Osteoblast (primary cell): ENCODE measurements at regions not wholly inside any gene's neighbourhood (a gene's known extent, or its start where the extent isn't known, plus 50 kb on each side); places are given as distances from the start of the nearest gene placed in this dataset.

Experiments used
- DNase-seq: peaks from one replicate; pipeline ENCODE4 v3.0.0; 2011; ENCODE audit warnings: low spot score, mixed read lengths; ENCODE audit not compliant: insufficient read length; ENCODE audit errors: missing footprints
- H2AFZ ChIP-seq: 2 replicates; pipeline ENCODE4 v1.6.0; 2011; ENCODE audit warnings: mild to moderate bottlenecking, low read length
- H3K27ac ChIP-seq: 2 replicates; pipeline ENCODE4 v1.5.1; 2011; ENCODE audit warnings: mild to moderate bottlenecking, low read depth, low read length, moderate library complexity
- H3K27me3 ChIP-seq: 2 replicates; pipeline ENCODE4 v1.6.0; 2012; ENCODE audit warnings: mild to moderate bottlenecking, control low read depth, inconsistent platforms, low read length, moderate library complexity; ENCODE audit not compliant: insufficient read depth
- H3K36me3 ChIP-seq: 2 replicates; pipeline ENCODE4 v1.5.1; 2011; ENCODE audit warnings: mild to moderate bottlenecking, low read length, control low read depth, moderate library complexity; ENCODE audit not compliant: insufficient read depth
- H3K4me1 ChIP-seq: 2 replicates; pipeline ENCODE4 v1.5.1; 2011; ENCODE audit warnings: mild to moderate bottlenecking, low read length, control low read depth, moderate library complexity; ENCODE audit not compliant: insufficient read depth
- H3K4me2 ChIP-seq: 2 replicates; pipeline ENCODE4 v1.6.0; 2011; ENCODE audit warnings: mild to moderate bottlenecking, low read length; ENCODE audit not compliant: insufficient read depth
- H3K4me3 ChIP-seq: fragments of 200-600 bp; sonication (generic); 3 replicates; pipeline ENCODE4 v1.5.1; 2012; ENCODE audit warnings: mild to moderate bottlenecking, low read length, inconsistent platforms; ENCODE audit not compliant: insufficient read depth
- H3K79me2 ChIP-seq: 2 replicates; pipeline ENCODE4 v1.6.0; 2012; ENCODE audit warnings: mild to moderate bottlenecking, low read length, control low read depth, inconsistent platforms; ENCODE audit not compliant: insufficient read depth
- H3K9me3 ChIP-seq: 2 replicates; pipeline ENCODE4 v1.5.1; 2011; ENCODE audit warnings: low read depth, low read length, control low read depth
- H4K20me1 ChIP-seq: 2 replicates; pipeline ENCODE4 v1.6.0; 2012; ENCODE audit warnings: mild to moderate bottlenecking, low read length, control low read depth; ENCODE audit not compliant: insufficient read depth
- CTCF ChIP-seq: IDR thresholded peaks from 2 replicates; pipeline ENCODE4 v1.5.1; 2011; ENCODE audit warnings: mild to moderate bottlenecking, low read depth, low read length, moderate library complexity; ENCODE audit errors: extremely low read depth

DNA sequence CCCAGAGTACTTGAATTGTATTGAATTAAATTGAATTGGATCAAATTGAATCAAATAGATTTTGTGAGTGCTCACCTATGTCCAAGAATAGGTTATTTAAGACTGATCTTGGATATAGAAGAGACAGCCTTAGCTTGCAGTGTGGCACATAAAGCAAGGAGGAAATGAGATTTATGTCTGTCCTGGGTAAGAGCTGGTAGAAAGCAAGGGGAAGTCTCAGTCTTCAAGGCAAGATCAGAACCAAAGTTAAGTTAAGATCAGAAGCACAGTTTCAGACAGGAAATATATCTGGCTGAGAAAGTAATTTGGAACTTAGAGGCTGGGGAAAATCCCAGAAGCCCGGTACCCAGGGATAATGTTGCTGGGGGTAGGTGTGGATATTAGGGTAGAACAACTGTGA lies 244.4 kb upstream of the ARPP21 start:
- Histone ChIP-seq H3K36me3 (no peaks in the 10 kb centered on the region), H3K4me2 (no peak overlapping the region), H3K27ac (no peak overlapping the region), H3K79me2 (no peaks in the 10 kb centered on the region), H2AFZ (no peak overlapping the region), H3K27me3 (no peaks in the 10 kb centered on the region), H3K4me1 (no peaks in the 10 kb centered on the region), H3K4me3 (no peak overlapping the region), H3K9me3 (no peaks in the 10 kb centered on the region), H4K20me1 (no peaks in the 10 kb centered on the region)
- no peak for TF ChIP-seq CTCF
- DNase-seq = no peak

DNA sequence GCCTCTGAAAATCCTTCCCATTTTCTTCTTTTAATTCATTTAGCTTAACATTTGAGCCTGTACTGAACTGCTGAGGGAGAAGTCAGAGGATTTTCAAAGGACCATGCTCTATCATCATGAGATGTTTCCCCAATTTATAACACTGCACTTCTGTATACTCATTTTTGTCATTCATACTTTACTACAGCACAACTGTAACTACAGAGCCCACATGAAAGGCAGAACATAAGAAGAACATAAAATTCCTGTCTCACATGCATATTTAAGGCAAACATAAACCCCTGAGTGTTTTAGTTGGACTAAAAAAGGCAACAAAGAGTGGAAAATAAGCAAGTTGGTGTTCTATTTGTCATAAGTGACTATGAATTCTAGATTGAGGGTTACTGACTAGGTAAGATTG lies 237.7 kb upstream of the ARPP21 start:
- no peak for TF ChIP-seq CTCF
- no peaks in the 10 kb centered on the region for H3K4me1 ChIP-seq
- H4K20me1 ChIP-seq = no peaks in the 10 kb centered on the region
- H2AFZ ChIP-seq = no peak overlapping the region
- H3K9me3 ChIP-seq = no peaks in the 10 kb centered on the region
- no peak overlapping the region for H3K27ac ChIP-seq
- no peaks in the 10 kb centered on the region for H3K27me3 ChIP-seq
- no peak for DNase-seq
- no peak overlapping the region for H3K4me2 ChIP-seq
- H3K79me2 ChIP-seq = no peaks in the 10 kb centered on the region
- H3K4me3 ChIP-seq = no peak overlapping the region
- H3K36me3 ChIP-seq = no peaks in the 10 kb centered on the region

GRCh38 chr3:35404571-35404970 lies 234.8 kb upstream of the ARPP21 start:
- H3K4me3 ChIP-seq = no peak overlapping the region
- no peak for DNase-seq
- no peak overlapping the region for H3K27ac ChIP-seq
- no peak for TF ChIP-seq CTCF
- no peaks in the 10 kb centered on the region for H3K9me3 ChIP-seq
- no peaks in the 10 kb centered on the region for H3K36me3 ChIP-seq
- H4K20me1 ChIP-seq = no peaks in the 10 kb centered on the region
- H3K27me3 ChIP-seq = no peaks in the 10 kb centered on the region
- no peaks in the 10 kb centered on the region for H3K4me1 ChIP-seq
- H3K4me2 ChIP-seq = no peak overlapping the region
- H2AFZ ChIP-seq = no peak overlapping the region
- no peaks in the 10 kb centered on the region for H3K79me2 ChIP-seq

DNA sequence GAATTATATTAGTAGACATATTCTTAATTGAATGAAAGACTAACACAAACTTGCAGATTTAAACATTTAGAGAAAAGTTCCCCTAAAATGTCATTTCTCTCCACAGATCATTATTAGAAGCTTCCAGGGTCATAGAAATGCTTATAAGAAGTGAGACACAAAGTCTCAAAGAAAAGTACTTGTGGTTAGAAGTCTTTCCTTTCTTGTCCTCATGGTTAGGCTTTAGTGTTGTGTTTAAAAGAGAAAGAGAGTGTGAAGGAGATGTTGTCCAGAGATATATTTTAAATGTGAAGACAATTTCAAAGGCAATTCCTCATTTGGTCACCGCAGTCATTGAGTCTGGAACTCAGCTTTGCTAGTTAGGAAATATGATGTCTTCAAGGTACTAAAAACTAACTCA lies 230.4 kb upstream of the ARPP21 start:
- Histone ChIP-seq H2AFZ (no peak overlapping the region), H3K4me2 (no peak overlapping the region), H3K4me1 (no peaks in the 10 kb centered on the region), H3K27ac (no peak overlapping the region), H3K36me3 (no peaks in the 10 kb centered on the region), H3K27me3 (no peaks in the 10 kb centered on the region), H4K20me1 (no peaks in the 10 kb centered on the region), H3K9me3 (no peaks in the 10 kb centered on the region), H3K4me3 (no peak overlapping the region), H3K79me2 (no peaks in the 10 kb centered on the region)
- TF ChIP-seq CTCF = no peak
- no peak for DNase-seq
